ENCODE measurements at regions not wholly inside any gene's neighbourhood (a gene's known extent, or its start where the extent isn't known, plus 50 kb on each side); places are given as distances from the start of the nearest gene placed in this dataset.

GRCh38 chrX:131831185-131831520 lies 191.9 kb upstream of the STK26 start:
- TF ChIP-seq CTCF (IDR thresholded peaks at IDR 0.05) (no peak), POLR2A (IDR thresholded peaks at IDR 0.05) (no peak)

Data from breast epithelium (tissue), 3 donors.